ENCODE measurements at regions not wholly inside any gene's neighbourhood (a gene's known extent, or its start where the extent isn't known, plus 50 kb on each side); places are given as distances from the start of the nearest gene placed in this dataset.

DNA sequence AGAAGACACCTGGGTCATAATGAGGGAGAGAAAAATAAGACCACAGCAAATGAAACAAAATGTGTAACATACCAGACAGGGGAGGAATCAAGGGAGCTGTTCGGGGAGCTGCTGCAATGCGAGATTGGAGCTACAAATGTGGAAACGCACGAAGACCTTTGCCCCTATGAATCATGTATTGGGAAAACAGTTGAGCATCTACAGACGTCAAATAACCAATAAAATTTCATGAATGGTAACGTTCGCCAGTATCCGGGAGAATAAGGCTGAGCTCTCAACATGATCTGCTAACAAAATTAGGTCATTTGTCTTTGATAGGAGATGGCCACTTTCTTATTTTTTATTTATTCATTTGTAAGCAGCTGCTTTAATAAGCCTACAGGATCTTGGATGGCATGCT lies 486.2 kb upstream of the RBFOX1 start (continued):
- TF ChIP-seq, protein P1, sequence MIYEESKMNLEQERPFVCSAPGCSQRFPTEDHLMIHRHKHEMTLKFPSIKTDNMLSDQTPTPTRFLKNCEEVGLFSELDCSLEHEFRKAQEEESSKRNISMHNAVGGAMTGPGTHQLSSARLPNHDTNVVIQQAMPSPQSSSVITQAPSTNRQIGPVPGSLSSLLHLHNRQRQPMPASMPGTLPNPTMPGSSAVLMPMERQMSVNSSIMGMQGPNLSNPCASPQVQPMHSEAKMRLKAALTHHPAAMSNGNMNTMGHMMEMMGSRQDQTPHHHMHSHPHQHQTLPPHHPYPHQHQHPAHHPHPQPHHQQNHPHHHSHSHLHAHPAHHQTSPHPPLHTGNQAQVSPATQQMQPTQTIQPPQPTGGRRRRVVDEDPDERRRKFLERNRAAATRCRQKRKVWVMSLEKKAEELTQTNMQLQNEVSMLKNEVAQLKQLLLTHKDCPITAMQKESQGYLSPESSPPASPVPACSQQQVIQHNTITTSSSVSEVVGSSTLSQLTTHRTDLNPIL (CRISPR knock-in tag; IDR thresholded peaks at IDR 0.05; ENCODE audit: low read depth) = no peak
- no peak for TF ChIP-seq CSDC2 (CRISPR knock-in tag; IDR thresholded peaks at IDR 0.05)

DNA sequence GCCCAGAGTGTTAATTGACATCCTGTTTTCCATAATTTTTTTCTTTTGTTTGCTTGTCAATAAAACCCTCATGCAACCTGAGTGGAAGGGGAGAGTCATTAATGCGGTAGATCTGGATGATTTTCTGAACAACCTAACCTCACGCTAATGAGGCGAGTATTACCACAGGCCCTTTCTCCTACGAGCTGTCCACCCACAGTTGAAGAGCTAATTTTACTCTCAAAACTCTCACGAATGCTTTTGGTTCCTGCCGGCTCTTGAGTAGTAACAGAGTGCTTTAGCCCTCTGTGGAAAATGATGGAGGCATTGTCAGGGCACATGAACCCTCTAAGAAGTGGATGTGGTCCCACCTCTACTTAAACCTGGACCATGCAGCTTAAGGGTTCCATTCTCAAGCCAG lies 491.3 kb upstream of the RBFOX1 start:
- ATAC-seq = no peak
- TF ChIP-seq TOX (CRISPR knock-in tag; IDR thresholded peaks at IDR 0.05; ENCODE audit: borderline replicate concordance) = no peak
- TF ChIP-seq ZNF70 (CRISPR knock-in tag; IDR thresholded peaks at IDR 0.05) = no peak
- no peak for TF ChIP-seq ESRRG (CRISPR knock-in tag; IDR thresholded peaks at IDR 0.05)
- TF ChIP-seq GLIS3 (CRISPR knock-in tag; IDR thresholded peaks at IDR 0.05) = no peak
- no peak for TF ChIP-seq ZNF8 (CRISPR knock-in tag; IDR thresholded peaks at IDR 0.05)
- TF ChIP-seq BACH2 (CRISPR knock-in tag; IDR thresholded peaks at IDR 0.05; ENCODE audit: borderline replicate concordance) = no peak

DNA sequence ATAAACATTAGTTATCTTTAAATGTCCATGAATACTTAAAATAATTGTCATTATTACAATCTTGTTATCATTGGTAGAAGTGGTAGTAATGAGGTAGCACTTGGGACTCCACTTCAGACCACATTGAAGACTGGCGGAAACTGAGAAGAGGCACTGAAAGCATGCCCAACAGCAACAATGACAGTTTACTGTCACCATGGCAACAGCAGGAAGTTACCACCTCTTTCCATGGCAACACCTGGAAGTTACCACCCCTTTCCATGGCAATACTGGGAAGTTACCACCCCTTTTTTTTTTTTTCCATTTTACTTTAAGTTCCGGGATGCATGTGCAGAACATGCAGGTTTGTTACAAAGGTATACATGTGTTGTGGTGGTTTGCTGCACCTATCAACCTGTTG lies 494.9 kb upstream of the RBFOX1 start:
- ATAC-seq = no peak
- TF ChIP-seq, protein P2, sequence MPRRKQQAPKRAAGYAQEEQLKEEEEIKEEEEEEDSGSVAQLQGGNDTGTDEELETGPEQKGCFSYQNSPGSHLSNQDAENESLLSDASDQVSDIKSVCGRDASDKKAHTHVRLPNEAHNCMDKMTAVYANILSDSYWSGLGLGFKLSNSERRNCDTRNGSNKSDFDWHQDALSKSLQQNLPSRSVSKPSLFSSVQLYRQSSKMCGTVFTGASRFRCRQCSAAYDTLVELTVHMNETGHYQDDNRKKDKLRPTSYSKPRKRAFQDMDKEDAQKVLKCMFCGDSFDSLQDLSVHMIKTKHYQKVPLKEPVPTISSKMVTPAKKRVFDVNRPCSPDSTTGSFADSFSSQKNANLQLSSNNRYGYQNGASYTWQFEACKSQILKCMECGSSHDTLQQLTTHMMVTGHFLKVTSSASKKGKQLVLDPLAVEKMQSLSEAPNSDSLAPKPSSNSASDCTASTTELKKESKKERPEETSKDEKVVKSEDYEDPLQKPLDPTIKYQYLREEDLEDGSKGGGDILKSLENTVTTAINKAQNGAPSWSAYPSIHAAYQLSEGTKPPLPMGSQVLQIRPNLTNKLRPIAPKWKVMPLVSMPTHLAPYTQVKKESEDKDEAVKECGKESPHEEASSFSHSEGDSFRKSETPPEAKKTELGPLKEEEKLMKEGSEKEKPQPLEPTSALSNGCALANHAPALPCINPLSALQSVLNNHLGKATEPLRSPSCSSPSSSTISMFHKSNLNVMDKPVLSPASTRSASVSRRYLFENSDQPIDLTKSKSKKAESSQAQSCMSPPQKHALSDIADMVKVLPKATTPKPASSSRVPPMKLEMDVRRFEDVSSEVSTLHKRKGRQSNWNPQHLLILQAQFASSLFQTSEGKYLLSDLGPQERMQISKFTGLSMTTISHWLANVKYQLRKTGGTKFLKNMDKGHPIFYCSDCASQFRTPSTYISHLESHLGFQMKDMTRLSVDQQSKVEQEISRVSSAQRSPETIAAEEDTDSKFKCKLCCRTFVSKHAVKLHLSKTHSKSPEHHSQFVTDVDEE (CRISPR knock-in tag; IDR thresholded peaks at IDR 0.05) = no peak
- no peak for TF ChIP-seq ZNF565 (CRISPR knock-in tag; conservative IDR thresholded peaks at IDR 0.05; ENCODE audit: low read depth)
- TF ChIP-seq SNAI2 (CRISPR knock-in tag; IDR thresholded peaks at IDR 0.05) = no peak
- no peak for TF ChIP-seq ZNF70 (CRISPR knock-in tag; IDR thresholded peaks at IDR 0.05)
- TF ChIP-seq PPARA (CRISPR knock-in tag; IDR thresholded peaks at IDR 0.05; ENCODE audit: borderline replicate concordance) = no peak
- TF ChIP-seq, protein P3, sequence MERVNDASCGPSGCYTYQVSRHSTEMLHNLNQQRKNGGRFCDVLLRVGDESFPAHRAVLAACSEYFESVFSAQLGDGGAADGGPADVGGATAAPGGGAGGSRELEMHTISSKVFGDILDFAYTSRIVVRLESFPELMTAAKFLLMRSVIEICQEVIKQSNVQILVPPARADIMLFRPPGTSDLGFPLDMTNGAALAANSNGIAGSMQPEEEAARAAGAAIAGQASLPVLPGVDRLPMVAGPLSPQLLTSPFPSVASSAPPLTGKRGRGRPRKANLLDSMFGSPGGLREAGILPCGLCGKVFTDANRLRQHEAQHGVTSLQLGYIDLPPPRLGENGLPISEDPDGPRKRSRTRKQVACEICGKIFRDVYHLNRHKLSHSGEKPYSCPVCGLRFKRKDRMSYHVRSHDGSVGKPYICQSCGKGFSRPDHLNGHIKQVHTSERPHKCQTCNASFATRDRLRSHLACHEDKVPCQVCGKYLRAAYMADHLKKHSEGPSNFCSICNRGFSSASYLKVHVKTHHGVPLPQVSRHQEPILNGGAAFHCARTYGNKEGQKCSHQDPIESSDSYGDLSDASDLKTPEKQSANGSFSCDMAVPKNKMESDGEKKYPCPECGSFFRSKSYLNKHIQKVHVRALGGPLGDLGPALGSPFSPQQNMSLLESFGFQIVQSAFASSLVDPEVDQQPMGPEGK (CRISPR knock-in tag; IDR thresholded peaks at IDR 0.05; ENCODE audit: borderline replicate concordance) = no peak
- no peak for TF ChIP-seq ISL1 (CRISPR knock-in tag; IDR thresholded peaks at IDR 0.05)
- no peak for TF ChIP-seq ZFP30 (CRISPR knock-in tag; IDR thresholded peaks at IDR 0.05)
- TF ChIP-seq GLIS3 (CRISPR knock-in tag; IDR thresholded peaks at IDR 0.05) = no peak
- TF ChIP-seq BACH2 (CRISPR knock-in tag; IDR thresholded peaks at IDR 0.05; ENCODE audit: borderline replicate concordance) = no peak
- TF ChIP-seq, protein P4, sequence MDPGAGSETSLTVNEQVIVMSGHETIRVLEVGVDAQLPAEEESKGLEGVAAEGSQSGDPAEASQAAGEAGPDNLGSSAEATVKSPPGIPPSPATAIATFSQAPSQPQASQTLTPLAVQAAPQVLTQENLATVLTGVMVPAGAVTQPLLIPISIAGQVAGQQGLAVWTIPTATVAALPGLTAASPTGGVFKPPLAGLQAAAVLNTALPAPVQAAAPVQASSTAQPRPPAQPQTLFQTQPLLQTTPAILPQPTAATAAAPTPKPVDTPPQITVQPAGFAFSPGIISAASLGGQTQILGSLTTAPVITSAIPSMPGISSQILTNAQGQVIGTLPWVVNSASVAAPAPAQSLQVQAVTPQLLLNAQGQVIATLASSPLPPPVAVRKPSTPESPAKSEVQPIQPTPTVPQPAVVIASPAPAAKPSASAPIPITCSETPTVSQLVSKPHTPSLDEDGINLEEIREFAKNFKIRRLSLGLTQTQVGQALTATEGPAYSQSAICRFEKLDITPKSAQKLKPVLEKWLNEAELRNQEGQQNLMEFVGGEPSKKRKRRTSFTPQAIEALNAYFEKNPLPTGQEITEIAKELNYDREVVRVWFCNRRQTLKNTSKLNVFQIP (CRISPR knock-in tag; IDR thresholded peaks at IDR 0.05; ENCODE audit: borderline replicate concordance, low read depth) = no peak
- TF ChIP-seq ARNTL (CRISPR knock-in tag; IDR thresholded peaks at IDR 0.05; ENCODE audit: borderline replicate concordance, low read depth) = no peak
- no peak for TF ChIP-seq ZFP3 (CRISPR knock-in tag; IDR thresholded peaks at IDR 0.05)
- no peak for TF ChIP-seq OSR1 (CRISPR knock-in tag; IDR thresholded peaks at IDR 0.05)
- TF ChIP-seq TCF4 (CRISPR knock-in tag; IDR thresholded peaks at IDR 0.05; ENCODE audit: borderline replicate concordance) = no peak
- no peak for TF ChIP-seq CSDC2 (CRISPR knock-in tag; IDR thresholded peaks at IDR 0.05)

DNA sequence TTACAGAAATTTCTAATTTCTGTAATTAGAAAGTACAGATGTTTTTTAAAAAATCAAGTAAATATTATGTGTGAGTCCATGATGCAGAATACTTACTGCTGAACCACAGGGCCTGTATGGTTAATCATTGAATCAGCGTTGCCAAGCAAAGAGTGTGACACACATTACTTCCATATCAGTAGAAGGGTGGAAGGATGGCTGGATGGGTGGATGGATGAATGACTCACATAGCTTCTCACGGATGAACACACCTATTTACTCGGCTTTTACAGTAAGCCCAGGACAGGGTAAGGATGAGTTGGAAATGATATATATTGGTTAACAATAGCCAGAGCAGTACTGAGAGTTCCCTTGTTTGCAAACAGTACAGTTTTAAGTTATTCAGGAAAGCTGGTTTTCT lies 495.9 kb upstream of the RBFOX1 start:
- no peak for TF ChIP-seq ARNTL (CRISPR knock-in tag; IDR thresholded peaks at IDR 0.05; ENCODE audit: borderline replicate concordance, low read depth)
- no peak for TF ChIP-seq GLIS3 (CRISPR knock-in tag; IDR thresholded peaks at IDR 0.05)
- TF ChIP-seq SNAI2 (CRISPR knock-in tag; IDR thresholded peaks at IDR 0.05) = no peak
- TF ChIP-seq OSR1 (CRISPR knock-in tag; IDR thresholded peaks at IDR 0.05) = no peak
- TF ChIP-seq ZFP3 (CRISPR knock-in tag; IDR thresholded peaks at IDR 0.05) = no peak
- no peak for TF ChIP-seq CSDC2 (CRISPR knock-in tag; IDR thresholded peaks at IDR 0.05)
- TF ChIP-seq, protein P1 (CRISPR knock-in tag; IDR thresholded peaks at IDR 0.05; ENCODE audit: low read depth) = no peak
- TF ChIP-seq ZFP30 (CRISPR knock-in tag; IDR thresholded peaks at IDR 0.05) = no peak
- TF ChIP-seq ESRRG (CRISPR knock-in tag; IDR thresholded peaks at IDR 0.05) = no peak
- TF ChIP-seq, protein P5, sequence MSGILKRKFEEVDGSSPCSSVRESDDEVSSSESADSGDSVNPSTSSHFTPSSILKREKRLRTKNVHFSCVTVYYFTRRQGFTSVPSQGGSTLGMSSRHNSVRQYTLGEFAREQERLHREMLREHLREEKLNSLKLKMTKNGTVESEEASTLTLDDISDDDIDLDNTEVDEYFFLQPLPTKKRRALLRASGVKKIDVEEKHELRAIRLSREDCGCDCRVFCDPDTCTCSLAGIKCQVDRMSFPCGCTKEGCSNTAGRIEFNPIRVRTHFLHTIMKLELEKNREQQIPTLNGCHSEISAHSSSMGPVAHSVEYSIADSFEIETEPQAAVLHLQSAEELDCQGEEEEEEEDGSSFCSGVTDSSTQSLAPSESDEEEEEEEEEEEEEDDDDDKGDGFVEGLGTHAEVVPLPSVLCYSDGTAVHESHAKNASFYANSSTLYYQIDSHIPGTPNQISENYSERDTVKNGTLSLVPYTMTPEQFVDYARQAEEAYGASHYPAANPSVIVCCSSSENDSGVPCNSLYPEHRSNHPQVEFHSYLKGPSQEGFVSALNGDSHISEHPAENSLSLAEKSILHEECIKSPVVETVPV (CRISPR knock-in tag; IDR thresholded peaks at IDR 0.05) = no peak
- ATAC-seq = no peak

All from SK-N-SH treated with all-trans-retinoic acid at 6 μM for 48 hours (cell line).